Right lobe of liver (tissue), 6 donors: ENCODE measurements at regions not wholly inside any gene's neighbourhood (a gene's known extent, or its start where the extent isn't known, plus 50 kb on each side); places are given as distances from the start of the nearest gene placed in this dataset.

Experiments used
- ATAC-seq, 4 donors: fragments of 200-7000 bp; cut with Tn5 transposase; one replicate each; pipeline ENCODE4 v1.9.1; 2020; ENCODE audit warnings: mild to moderate bottlenecking in 4 of 4, moderate library complexity in 4 of 4
- DNase-seq, 3 donors: peaks; one replicate each; pipeline ENCODE4 v3.0.0-alpha.2; 2020
- H3K27ac ChIP-seq, 3 donors: fragments of 200-600 bp; one replicate each; pipeline ENCODE4 v1.8.0; 2022
- H3K27me3 ChIP-seq, 2 donors: fragments of 200-600 bp; one replicate each; pipeline ENCODE4 v1.8.0; 2022
- H3K36me3 ChIP-seq, 4 donors: fragments of 200-600 bp; sonication (generic) in 1 of 4; one replicate each; pipeline versions ENCODE4 v1.5.1 to v1.8.0; 2017 to 2022; ENCODE audit warnings: control low read depth in 1 of 4
- H3K4me1 ChIP-seq, 4 donors: fragments of 200-600 bp; sonication (generic) in 1 of 4; one replicate each; pipeline versions ENCODE4 v1.5.1 to v1.8.0; 2017 to 2022; ENCODE audit warnings: control low read depth in 1 of 4
- H3K4me3 ChIP-seq, 3 donors: fragments of 200-600 bp; one replicate each; pipeline ENCODE4 v1.8.0; 2022
- H3K9me3 ChIP-seq, 4 donors: fragments of 200-600 bp; sonication (generic) in 1 of 4; one replicate each; pipeline versions ENCODE4 v1.5.1 to v1.8.0; 2017 to 2022; ENCODE audit warnings: control low read depth in 1 of 4
- CTCF ChIP-seq, 4 donors: fragments of 200-600 bp in 3 of 4; fragments of 450-650 bp in 1 of 4; IDR thresholded peaks; one replicate each; pipeline versions ENCODE4 v1.5.1 to v1.8.0; 2016 to 2022; ENCODE audit warnings: antibody characterized with exemption in 4 of 4, mild to moderate bottlenecking in 2 of 4
- POLR2A ChIP-seq: fragments of 450-650 bp; IDR thresholded peaks from one replicate; pipeline ENCODE4 v1.6.1; 2017; ENCODE audit warnings: antibody characterized with exemption, mild to moderate bottlenecking
- WGBS: methylation state at CpG from one replicate; pipeline ENCODE4 v1.1.6; 2018; ENCODE audit warnings: low coverage, low lambda C conversion rate; ENCODE audit not compliant: insufficient coverage; ENCODE audit errors: missing lambda C conversion rate; 5-methylcytosine and 5-hydroxymethylcytosine counted together
- intact Hi-C, 2 donors: fragments of 100-400 bp; cut with DNase I; formaldehyde crosslinking; loops; one replicate each; pipeline versions ENCODE4 v1.11.2 to v1.14.1; 2022
- donor health status: DM: no; HTN: yes; CAD: no.
- donor health status: DM: no; HTN: no; CAD: no.
- donor health status: DM: no; HTN: no; CAD: no.
- donor health status: DM: no; HTN: yes; CAD: no.
- donor health status: DM: no; HTN: yes; CAD: no.

GRCh38 chr12:25386831-25387731 lies 136.4 kb upstream of the KRAS start:
- TF ChIP-seq CTCF (IDR thresholded peaks at IDR 0.05) (peak; percentile 88 to 91 (median 90)), POLR2A (peak; percentile 15)
- Histone ChIP-seq H3K27ac (peak overlapping the region; percentile 98 to 99 (median 99)), H3K36me3 (no peaks in the 10 kb centered on the region), H3K4me1 (peaks cover 0 to 5% (median 0%) of the 10 kb centered on the region in 4 donors), H3K9me3 (no peaks in the 10 kb centered on the region), H3K4me3 (peak overlapping the region; percentile 52 to 63 (median 59)), H3K27me3 (no peaks in the 10 kb centered on the region)
- intact Hi-C loops, result no loop called here
- DNase-seq (peak; percentile 69 to 86 (median 71)), ATAC-seq (peak; percentile 51 to 59 (median 57))
- 1% methylated on average over 22 of the region's 22 CpGs for WGBS

GRCh38 chr12:25384893-25385248 lies 134.1 kb upstream of the KRAS start:
- TF ChIP-seq POLR2A (no peak), CTCF (IDR thresholded peaks at IDR 0.05) (no peak)
- peaks cover 0 to 5% (median 0%) of the 10 kb centered on the region in 4 donors for H3K4me1 ChIP-seq
- intact Hi-C loops, result no loop called here
- WGBS, result 12% methylated on average over 14 of the region's 14 CpGs
- no peaks in the 10 kb centered on the region for H3K27me3 ChIP-seq
- DNase-seq, result no peak
- peak overlapping the region; percentile 79 to 99 (median 98) for H3K27ac ChIP-seq
- H3K4me3 ChIP-seq, result peak overlapping the region; percentile 52 to 63 (median 59)
- H3K9me3 ChIP-seq, result no peaks in the 10 kb centered on the region
- H3K36me3 ChIP-seq, result no peaks in the 10 kb centered on the region
- no peak for ATAC-seq

GRCh38 chr12:25384038-25384892 lies 133.5 kb upstream of the KRAS start:
- H3K4me3 ChIP-seq, result peak overlapping the region in 2 of 3 donors; percentile 59 to 63
- 88% methylated on average over 14 of the region's 18 CpGs for WGBS
- H3K27me3 ChIP-seq, result no peaks in the 10 kb centered on the region
- H3K4me1 ChIP-seq, result peaks cover 0 to 5% (median 0%) of the 10 kb centered on the region in 4 donors
- H3K27ac ChIP-seq, result peak overlapping the region; percentile 79 to 99 (median 98)
- no peaks in the 10 kb centered on the region for H3K9me3 ChIP-seq
- DNase-seq, result no peak
- TF ChIP-seq POLR2A, result no peak
- no peak for TF ChIP-seq CTCF (IDR thresholded peaks at IDR 0.05)
- no peak for ATAC-seq
- intact Hi-C loops, result no loop called here
- H3K36me3 ChIP-seq, result no peaks in the 10 kb centered on the region

- H3K4me1 ChIP-seq, result peaks cover 0 to 5% (median 0%) of the 10 kb centered on the region in 4 donors
- H3K4me3 ChIP-seq, result no peak overlapping the region
- DNase-seq (no peak), ATAC-seq (no peak)
- TF ChIP-seq POLR2A, result no peak
- TF ChIP-seq CTCF (IDR thresholded peaks at IDR 0.05), result no peak
- H3K27ac ChIP-seq, result no peak overlapping the region
- 80% methylated on average over 7 of the region's 7 CpGs for WGBS
- H3K36me3 ChIP-seq, result no peaks in the 10 kb centered on the region
- H3K27me3 ChIP-seq, result no peaks in the 10 kb centered on the region
- no peaks in the 10 kb centered on the region for H3K9me3 ChIP-seq
- intact Hi-C loops, result no loop called here
Observed at GRCh38 chr12:25382311-25383106, 131.8 kb upstream of the KRAS start.
